ENCODE measurements at regions not wholly inside any gene's neighbourhood (a gene's known extent, or its start where the extent isn't known, plus 50 kb on each side); places are given as distances from the start of the nearest gene placed in this dataset.

DNA sequence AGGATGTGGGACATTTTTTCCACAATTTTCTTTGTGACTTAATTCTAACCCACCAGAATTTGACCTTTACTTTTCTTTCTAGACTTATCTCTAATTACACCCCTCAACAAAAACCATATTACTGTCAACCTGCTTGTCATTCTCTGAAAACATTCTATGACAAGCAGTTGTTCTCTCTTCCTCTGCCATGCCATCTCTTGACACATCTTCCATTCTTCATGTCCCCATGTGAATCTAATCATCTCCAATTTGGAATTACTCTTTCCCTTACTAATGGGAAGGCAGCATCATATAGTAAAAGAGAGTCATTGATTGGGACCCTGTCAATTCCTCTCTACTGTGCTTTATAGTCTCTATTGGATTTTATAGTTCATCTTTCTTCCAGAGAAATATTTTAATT lies 61.3 kb upstream of the P2RY1 start:
- TF ChIP-seq, protein P1, sequence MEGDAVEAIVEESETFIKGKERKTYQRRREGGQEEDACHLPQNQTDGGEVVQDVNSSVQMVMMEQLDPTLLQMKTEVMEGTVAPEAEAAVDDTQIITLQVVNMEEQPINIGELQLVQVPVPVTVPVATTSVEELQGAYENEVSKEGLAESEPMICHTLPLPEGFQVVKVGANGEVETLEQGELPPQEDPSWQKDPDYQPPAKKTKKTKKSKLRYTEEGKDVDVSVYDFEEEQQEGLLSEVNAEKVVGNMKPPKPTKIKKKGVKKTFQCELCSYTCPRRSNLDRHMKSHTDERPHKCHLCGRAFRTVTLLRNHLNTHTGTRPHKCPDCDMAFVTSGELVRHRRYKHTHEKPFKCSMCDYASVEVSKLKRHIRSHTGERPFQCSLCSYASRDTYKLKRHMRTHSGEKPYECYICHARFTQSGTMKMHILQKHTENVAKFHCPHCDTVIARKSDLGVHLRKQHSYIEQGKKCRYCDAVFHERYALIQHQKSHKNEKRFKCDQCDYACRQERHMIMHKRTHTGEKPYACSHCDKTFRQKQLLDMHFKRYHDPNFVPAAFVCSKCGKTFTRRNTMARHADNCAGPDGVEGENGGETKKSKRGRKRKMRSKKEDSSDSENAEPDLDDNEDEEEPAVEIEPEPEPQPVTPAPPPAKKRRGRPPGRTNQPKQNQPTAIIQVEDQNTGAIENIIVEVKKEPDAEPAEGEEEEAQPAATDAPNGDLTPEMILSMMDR (IDR thresholded peaks at IDR 0.05) = no peak
- TF ChIP-seq POLR2A (IDR thresholded peaks at IDR 0.05) = no peak
